H1 (cell line): ENCODE measurements at regions not wholly inside any gene's neighbourhood (a gene's known extent, or its start where the extent isn't known, plus 50 kb on each side); places are given as distances from the start of the nearest gene placed in this dataset.

Experiments
- CTCF ChIA-PET: fragments of 300-600 bp; sonication (Branson Sonifier 250); formaldehyde crosslinking; loops from one replicate; lab custom pipeline; 2021; ENCODE audit not compliant: partially characterized antibody; lab: Charles Lee
- POLR2A ChIA-PET: fragments of 300-600 bp; sonication (Branson Sonifier 250); formaldehyde crosslinking; loops from one replicate; lab custom pipeline; 2021; ENCODE audit warnings: inconsistent platforms; ENCODE audit not compliant: partially characterized antibody; lab: Charles Lee
- DNase-seq, 2 experiments: peaks; one replicate each; pipeline versions ENCODE4 v3.0.0 to v3.0.0-alpha.2; 2010 to 2022; ENCODE audit warnings: low spot score in 2 of 2, low read depth in 1 of 2, mixed read lengths in 1 of 2
- FAIRE-seq: peaks from 2 replicates; lab custom pipeline; 2011; peaks lifted over from hg19 to GRCh38; lab: Jason Lieb, UNC
- H2AFZ ChIP-seq: 2 replicates; pipeline ENCODE4 v1.8.1; 2012; ENCODE audit warnings: low read length, inconsistent platforms
- H2AK5ac ChIP-seq: 2 replicates; pipeline ENCODE4 v1.6.1; 2013; ENCODE audit warnings: low read depth, low read length
- H2BK120ac ChIP-seq: replicated peaks from 2 replicates; pipeline ENCODE3; 2013; ENCODE audit warnings: low read depth, low read length, inconsistent platforms
- H2BK12ac ChIP-seq: 2 replicates; pipeline ENCODE4 v1.6.1; 2013; ENCODE audit warnings: low read depth, low read length
- H2BK15ac ChIP-seq: 2 replicates; pipeline ENCODE4 v1.6.1; 2013; ENCODE audit warnings: low read length
- H2BK20ac ChIP-seq: 2 replicates; pipeline ENCODE4 v1.6.1; 2013; ENCODE audit warnings: low read length
- H2BK5ac ChIP-seq: 2 replicates; pipeline ENCODE4 v1.6.1; 2013; ENCODE audit warnings: low read depth, low read length
- H3K14ac ChIP-seq: 2 replicates; pipeline ENCODE4 v1.6.1; 2013; ENCODE audit warnings: inconsistent platforms; ENCODE audit not compliant: insufficient read length
- H3K18ac ChIP-seq: 2 replicates; pipeline ENCODE4 v1.6.1; 2013; ENCODE audit warnings: low read length; ENCODE audit errors: extremely low read depth
- H3K23ac ChIP-seq: 2 replicates; pipeline ENCODE4 v1.6.1; 2013; ENCODE audit warnings: inconsistent platforms; ENCODE audit not compliant: insufficient read length
- H3K23me2 ChIP-seq: 2 replicates; pipeline ENCODE4 v1.6.1; 2013; ENCODE audit warnings: low read depth, low read length
- H3K27ac ChIP-seq: 2 replicates; pipeline ENCODE4 v1.6.1; 2011; ENCODE audit warnings: low read depth, low read length, inconsistent platforms
- H3K27me3 ChIP-seq, 4 experiments: replicated peaks in 1 of 4; 1 replicate in 1 of 4; 2 replicates in 3 of 4; pipeline versions ENCODE4 v1.6.1 to v1.8.1; 2011 to 2013; ENCODE audit warnings: low read length in 3 of 4, mild to moderate bottlenecking in 3 of 4, inconsistent platforms in 2 of 4, mixed read lengths in 2 of 4, moderate library complexity in 1 of 4; ENCODE audit not compliant: control insufficient read depth in 3 of 4, insufficient read depth in 3 of 4; ENCODE audit errors: extremely low read depth in 1 of 4
- H3K36me3 ChIP-seq, 4 experiments: 2 replicates each; pipeline versions ENCODE4 v1.6.1 to v1.8.1; 2011 to 2013; ENCODE audit warnings: mild to moderate bottlenecking in 4 of 4, low read length in 3 of 4, moderate library complexity in 2 of 4, control low read depth in 1 of 4, inconsistent platforms in 1 of 4; ENCODE audit not compliant: insufficient read depth in 4 of 4, control insufficient read depth in 2 of 4
- H3K4ac ChIP-seq: replicated peaks from 2 replicates; pipeline ENCODE3; 2013; ENCODE audit warnings: low read length, low read depth, mixed read lengths, inconsistent platforms; ENCODE audit not compliant: insufficient read length
- H3K4me1 ChIP-seq, 4 experiments: replicated peaks in 1 of 4; 1 replicate in 1 of 4; 2 replicates in 3 of 4; pipeline versions ENCODE4 v1.6.1 to v1.8.1; 2011 to 2013; ENCODE audit warnings: low read length in 3 of 4, inconsistent platforms in 2 of 4, mixed read lengths in 1 of 4; ENCODE audit not compliant: insufficient read depth in 4 of 4, control insufficient read depth in 3 of 4
- H3K4me2 ChIP-seq, 2 experiments: 2 replicates each; pipeline versions ENCODE4 v1.6.1 to v1.8.1; 2011 to 2013; ENCODE audit warnings: low read depth in 2 of 2, low read length in 2 of 2, control low read depth in 1 of 2, inconsistent platforms in 1 of 2, mild to moderate bottlenecking in 1 of 2; ENCODE audit not compliant: insufficient read depth in 1 of 2
- H3K4me3 ChIP-seq, 4 experiments: fragments of 200-600, 300-600 bp in 1 of 4; sonication (generic), shearing (Covaris generic), sonication (Bioruptor Twin) in 1 of 4; 2 replicates each; pipeline versions ENCODE4 v1.5.1 to v1.8.1; 2011 to 2016; ENCODE audit warnings: low read length in 4 of 4, low read depth in 3 of 4, control low read depth in 2 of 4, inconsistent platforms in 2 of 4, mild to moderate bottlenecking in 2 of 4, mixed read lengths in 1 of 4, moderate library complexity in 1 of 4; ENCODE audit not compliant: insufficient read depth in 2 of 4; ENCODE audit errors: extremely low read depth in 1 of 4
- H3K56ac ChIP-seq: replicated peaks from 2 replicates; pipeline ENCODE3; 2013; ENCODE audit warnings: low read depth, mild to moderate bottlenecking, mixed read lengths, low read length, inconsistent platforms; ENCODE audit not compliant: insufficient read length
- H3K79me1 ChIP-seq: 2 replicates; pipeline ENCODE4 v1.6.1; 2013; ENCODE audit warnings: low read depth, low read length, control low read depth
- H3K79me2 ChIP-seq, 2 experiments: 2 replicates each; pipeline versions ENCODE4 v1.6.1 to v1.8.1; 2012 to 2013; ENCODE audit warnings: low read length in 2 of 2, mild to moderate bottlenecking in 2 of 2, inconsistent platforms in 1 of 2; ENCODE audit not compliant: insufficient read depth in 2 of 2, control insufficient read depth in 1 of 2
- H3K9ac ChIP-seq, 4 experiments: replicated peaks in 1 of 4; 1 replicate in 1 of 4; 2 replicates in 3 of 4; pipeline versions ENCODE4 v1.6.1 to v1.8.1; 2011 to 2013; ENCODE audit warnings: low read depth in 3 of 4, low read length in 3 of 4, control low read depth in 2 of 4, mild to moderate bottlenecking in 2 of 4, moderate library complexity in 2 of 4, inconsistent platforms in 1 of 4; ENCODE audit errors: extremely low read depth in 1 of 4
- H3K9me3 ChIP-seq, 2 experiments: 2 replicates each; pipeline versions ENCODE4 v1.6.1 to v1.8.1; 2012 to 2013; ENCODE audit warnings: mild to moderate bottlenecking in 2 of 2, moderate library complexity in 2 of 2, control low read depth in 1 of 2, inconsistent platforms in 1 of 2, low read depth in 1 of 2, low read length in 1 of 2, mixed read lengths in 1 of 2; ENCODE audit not compliant: insufficient read depth in 2 of 2
- H4K20me1 ChIP-seq, 2 experiments: replicated peaks in 1 of 2; 2 replicates each; pipeline versions ENCODE3 to v1.8.1; 2011 to 2013; ENCODE audit warnings: inconsistent platforms in 2 of 2, low read length in 2 of 2, mild to moderate bottlenecking in 1 of 2; ENCODE audit not compliant: insufficient read depth in 2 of 2, control insufficient read depth in 1 of 2
- H4K5ac ChIP-seq: 2 replicates; pipeline ENCODE4 v1.6.1; 2013; ENCODE audit warnings: low read length, low read depth, mixed read lengths, inconsistent platforms; ENCODE audit not compliant: insufficient read length
- H4K8ac ChIP-seq: 2 replicates; pipeline ENCODE4 v1.8.0; 2013; ENCODE audit warnings: mild to moderate bottlenecking, moderate library complexity, low read length, inconsistent platforms; ENCODE audit not compliant: insufficient read depth; ENCODE audit errors: extremely low read depth
- H4K91ac ChIP-seq: replicated peaks from 2 replicates; pipeline ENCODE3; 2013; ENCODE audit warnings: low read length, mixed read lengths, inconsistent platforms; ENCODE audit not compliant: insufficient read length
- ASH2L ChIP-seq: fragments of 200-600, 300-600 bp; sonication (generic); IDR thresholded peaks from one replicate; pipeline ENCODE4 v1.7.1; 2017; ENCODE audit warnings: low read length
- CTBP2 ChIP-seq: IDR thresholded peaks from 2 replicates; pipeline ENCODE4 v1.7.0; 2011; ENCODE audit warnings: borderline replicate concordance, mild to moderate bottlenecking, moderate library complexity, mixed read lengths, low read length; ENCODE audit not compliant: insufficient read depth, insufficient read length
- GTF2F1 ChIP-seq: IDR thresholded peaks from 2 replicates; pipeline ENCODE4 v1.6.1; 2012; ENCODE audit warnings: low read depth, low read length, improper control_type of control experiment, borderline replicate concordance
- JUN ChIP-seq: IDR thresholded peaks from 2 replicates; pipeline ENCODE4 v1.6.1; 2011; ENCODE audit warnings: low read depth, mild to moderate bottlenecking, improper control_type of control experiment, low read length
- MAFK ChIP-seq: IDR thresholded peaks from 2 replicates; pipeline ENCODE4 v1.6.1; 2012; ENCODE audit warnings: low read depth, mild to moderate bottlenecking, improper control_type of control experiment, low read length
- POLR2A ChIP-seq, 2 experiments: IDR thresholded peaks; 1 replicate in 1 of 2; 2 replicates in 1 of 2; pipeline ENCODE4 v1.6.1; 2011; ENCODE audit warnings: low read depth in 2 of 2, low read length in 2 of 2, mild to moderate bottlenecking in 2 of 2; ENCODE audit errors: control extremely low read depth in 1 of 2
- POLR2AphosphoS5 ChIP-seq: IDR thresholded peaks from 2 replicates; pipeline ENCODE4 v1.6.1; 2011; ENCODE audit warnings: low read depth, low read length
- SAP30 ChIP-seq: fragments of 300-600 bp; sonication (generic); IDR thresholded peaks from 2 replicates; pipeline ENCODE4 v1.7.1; 2012; ENCODE audit warnings: low read length, moderate library complexity, mild to moderate bottlenecking, inconsistent platforms; ENCODE audit not compliant: insufficient read depth, insufficient replicate concordance
- SIX5 ChIP-seq: IDR thresholded peaks from 2 replicates; pipeline ENCODE4 v1.6.1; 2011; ENCODE audit warnings: mild to moderate bottlenecking, low read depth, low read length
- SP1 ChIP-seq: IDR thresholded peaks from 2 replicates; pipeline ENCODE4 v1.6.1; 2011; ENCODE audit warnings: low read depth, low read length
- SP4 ChIP-seq: IDR thresholded peaks from 2 replicates; pipeline ENCODE4 v1.6.1; 2012; ENCODE audit warnings: low read length, inconsistent platforms
- TAF1 ChIP-seq: IDR thresholded peaks from 2 replicates; pipeline ENCODE4 v1.6.1; 2011; ENCODE audit warnings: mild to moderate bottlenecking, low read depth, low read length
- TAF7 ChIP-seq: optimal IDR thresholded peaks from 2 replicates; pipeline ENCODE3; 2011; ENCODE audit warnings: low read depth, mild to moderate bottlenecking, inconsistent platforms, low read length, moderate library complexity, borderline replicate concordance
- TEAD4 ChIP-seq: IDR thresholded peaks from 2 replicates; pipeline ENCODE4 v1.6.1; 2012; ENCODE audit warnings: low read depth, low read length, inconsistent platforms, mixed read lengths
- WGBS, 2 experiments: shearing (Covaris generic) in 1 of 2; methylation state at CpG; one replicate each; pipeline versions ENCODE4 v1.1.6 to v1.1.7; 2013 to 2015; ENCODE audit warnings: low lambda C conversion rate in 2 of 2, mixed read lengths in 2 of 2, inconsistent platforms in 1 of 2, low coverage in 1 of 2, missing lambda C conversion rate in 1 of 2; ENCODE audit not compliant: insufficient replicate concordance in 2 of 2, insufficient coverage in 1 of 2, insufficient read length in 1 of 2; ENCODE audit errors: extremely low coverage in 1 of 2, missing lambda C conversion rate in 1 of 2; 5-methylcytosine and 5-hydroxymethylcytosine counted together

GRCh38 chr4:17029964-17030363 is 131.5 kb upstream of the LDB2 start:
- Histone ChIP-seq H2BK20ac (no peak overlapping the region), H3K9ac (no peak overlapping the region), H2AK5ac (no peak overlapping the region), H3K79me1 (no peaks in the 10 kb centered on the region), H3K56ac (no peak overlapping the region), H3K4me2 (no peak overlapping the region), H3K4me3 (no peak overlapping the region), H3K79me2 (no peaks in the 10 kb centered on the region), H3K4ac (no peak overlapping the region), H3K36me3 (no peaks in the 10 kb centered on the region), H3K23ac (no peak overlapping the region), H3K27ac (no peak overlapping the region), H4K5ac (no peak overlapping the region), H2AFZ (no peak overlapping the region), H2BK120ac (no peak overlapping the region), H2BK15ac (no peak overlapping the region), H3K14ac (no peak overlapping the region), H3K4me1 (peaks cover 2 to 12% (median 6%) of the 10 kb centered on the region in 4 experiments; a peak in 5 of 7 replicates), H2BK12ac (no peak overlapping the region), H3K9me3 (no peaks in the 10 kb centered on the region), H3K27me3 (no peaks in the 10 kb centered on the region), H3K18ac (no peak overlapping the region), H3K23me2 (peaks cover 2% of the 10 kb centered on the region; the same call in 1 of the 2 replicates), H4K20me1 (no peaks in the 10 kb centered on the region), H4K91ac (no peak overlapping the region), H2BK5ac (no peak overlapping the region; the same call in 1 of the 2 replicates), H4K8ac (no peak overlapping the region)
- no peak for FAIRE-seq
- DNase-seq: no peak
- ChIA-PET POLR2A (no interaction called here), CTCF (interaction anchor here (1.2 to 1.9 kb wide), 2 partner anchors 8 to 262 kb away, joined by 3 to 5 read pairs; no protein-coding TSS in a partner anchor)
- WGBS, 2 experiments: 94% methylated on average over 2 of the region's 2 CpGs; no CpG with 5 or more reads in 1 of the 2 experiments
- TF ChIP-seq TAF7 (no peak), SP1 (no peak), SAP30 (no peak), CTBP2 (no peak), MAFK (no peak), SIX5 (no peak), GTF2F1 (no peak), TEAD4 (no peak), SP4 (no peak), POLR2AphosphoS5 (no peak), POLR2A (IDR thresholded peaks at IDR 0.05; ENCODE audit: control extremely low read depth in 1 of 2, low read depth in 2 of 2, low read length in 2 of 2) (no peak), ASH2L (no peak), TAF1 (no peak), JUN (no peak)
